ENCODE measurements at regions not wholly inside any gene's neighbourhood (a gene's known extent, or its start where the extent isn't known, plus 50 kb on each side); places are given as distances from the start of the nearest gene placed in this dataset.

GRCh38 chrX:22559506-22559905 is 286.8 kb downstream of the CBLL2 start:
- BruUV-seq (replicated peaks), result no TSS peak
- H2AFZ ChIP-seq (ENCODE audit: low read depth, low read length), result no peak overlapping the region
- H3K4me2 ChIP-seq (ENCODE audit: insufficient read depth, low read length), result no peak overlapping the region
- H3K27ac ChIP-seq (ENCODE audit: extremely low read depth, low read depth, low read length), result no peak overlapping the region
- ATAC-seq (no peak), DNase-seq (ENCODE audit: extremely low read depth in 1 of 4, low spot score in 3 of 4) (no peak), FAIRE-seq (no peak)
- no peak overlapping the region for H3K9ac ChIP-seq (ENCODE audit: insufficient read depth in 1 of 2, low read depth in 2 of 2, low read length in 2 of 2)
- no peaks in the 10 kb centered on the region for H3K4me1 ChIP-seq (replicated peaks in 1 of 2; ENCODE audit: control insufficient read depth in 2 of 2, insufficient read depth in 2 of 2, low read length in 2 of 2)
- H3K9me1 ChIP-seq (ENCODE audit: control insufficient read depth, insufficient read depth, low read length), result no peaks in the 10 kb centered on the region
- CTCF ChIA-PET (ENCODE audit: low intra/inter-chr PET ratio), result no interaction called here
- no peaks in the 10 kb centered on the region for H3K27me3 ChIP-seq (ENCODE audit: control insufficient read depth in 2 of 2, insufficient read depth in 2 of 2, low read length in 2 of 2)
- H3K79me2 ChIP-seq (ENCODE audit: control insufficient read depth, insufficient read depth, low read length), result no peaks in the 10 kb centered on the region
- in situ Hi-C loops (cut with MboI) (no loop called here), intact Hi-C loops (cut with micrococcal nuclease) (no loop called here)
- H4K20me1 ChIP-seq (replicated peaks; ENCODE audit: control insufficient read depth, insufficient read depth, low read length), result no peaks in the 10 kb centered on the region
- H3K4me3 ChIP-seq, result no peak overlapping the region
- 0% methylated on average over 3 of the region's 4 CpGs for WGBS (ENCODE audit: insufficient coverage, low coverage, missing lambda C conversion rate)
- no peaks in the 10 kb centered on the region for H3K36me3 ChIP-seq (ENCODE audit: control insufficient read depth, insufficient read depth, low read length)
- POLR2A ChIA-PET, result no interaction called here
- H3K9me3 ChIP-seq (replicated peaks; ENCODE audit: control insufficient read depth, insufficient read depth, low read depth, low read length), result no peaks in the 10 kb centered on the region
- TF ChIP-seq PCBP1 (IDR thresholded peaks at IDR 0.05; ENCODE audit: low read depth, low read length, poor library complexity, severe bottlenecking), result no peak
- no peak for TF ChIP-seq ZNF76 (CRISPR knock-in tag; IDR thresholded peaks at IDR 0.05; ENCODE audit: borderline replicate concordance)
- no peak for TF ChIP-seq SMC3 (conservative IDR thresholded peaks at IDR 0.05; ENCODE audit: insufficient read depth, low read depth, low read length)
- no peak for TF ChIP-seq MTF1 (CRISPR knock-in tag; IDR thresholded peaks at IDR 0.05; ENCODE audit: borderline replicate concordance)
- TF ChIP-seq RBM25 (IDR thresholded peaks at IDR 0.05; ENCODE audit: low read depth, low read length, severe bottlenecking), result no peak
- TF ChIP-seq SNRNP70 (optimal IDR thresholded peaks at IDR 0.05; ENCODE audit: low read depth, low read length), result no peak
- no peak for TF ChIP-seq SMARCC2 (IDR thresholded peaks at IDR 0.05; ENCODE audit: low read depth)
- TF ChIP-seq MITF (IDR thresholded peaks at IDR 0.05), result no peak
- no peak for TF ChIP-seq ZNF217 (CRISPR knock-in tag; IDR thresholded peaks at IDR 0.05)
- no peak for TF ChIP-seq ZBTB7A (IDR thresholded peaks at IDR 0.05; ENCODE audit: borderline replicate concordance, control insufficient read depth, low read depth, low read length)
- TF ChIP-seq ZNF778 (CRISPR knock-in tag; IDR thresholded peaks at IDR 0.05), result no peak
- TF ChIP-seq ESRRB (CRISPR knock-in tag; IDR thresholded peaks at IDR 0.05; ENCODE audit: borderline replicate concordance), result no peak
- no peak for TF ChIP-seq ZNF274 (IDR thresholded peaks at IDR 0.05; ENCODE audit: borderline replicate concordance, low read depth, low read length)
